GM13977 (cell line): ENCODE measurements at regions not wholly inside any gene's neighbourhood (a gene's known extent, or its start where the extent isn't known, plus 50 kb on each side); places are given as distances from the start of the nearest gene placed in this dataset.

Experiments used
- DNase-seq: peaks from one replicate; pipeline ENCODE4 v3.0.0; 2012; ENCODE audit warnings: low spot score
- CTCF ChIP-seq: IDR thresholded peaks from 2 replicates; pipeline ENCODE4 v1.5.1; 2012; ENCODE audit warnings: mild to moderate bottlenecking, control low read depth; ENCODE audit not compliant: insufficient read depth; ENCODE audit errors: extremely low read depth, missing control alignments
- in situ Hi-C: fragments of 300-500 bp; cut with MboI; formaldehyde crosslinking; loops from one replicate; pipeline ENCODE4 v1.12.0; 2022; ENCODE audit warnings: low sequenced_read_pairs, low pct_unique_long_range_greater_than_20kb, mixed read lengths, inconsistent platforms; ENCODE audit not compliant: unreplicated experiment

GRCh38 chr12:19890024-19890423 lies 450.7 kb downstream of the AEBP2 start:
- DNase-seq: no peak
- no peak for TF ChIP-seq CTCF
- in situ Hi-C loops: no loop called here

- DNase-seq: no peak
- in situ Hi-C loops: no loop called here
- no peak for TF ChIP-seq CTCF
These were observed 452.8 kb downstream of the AEBP2 start for GRCh38 chr12:19891936-19892591.

- in situ Hi-C loops: no loop called here
- DNase-seq: peak; percentile 19
- TF ChIP-seq CTCF: peak; percentile 27
These were observed 454.2 kb downstream of the AEBP2 start for GRCh38 chr12:19893514-19893913.

GRCh38 chr12:19894050-19894449 lies 454.8 kb downstream of the AEBP2 start:
- no peak for TF ChIP-seq CTCF
- in situ Hi-C loops: no loop called here
- DNase-seq: peak; percentile 24

- peak; percentile 60 for DNase-seq
- no peak for TF ChIP-seq CTCF
- in situ Hi-C loops: no loop called here
These were observed 455.5 kb downstream of the AEBP2 start for GRCh38 chr12:19894803-19895202.

- TF ChIP-seq CTCF: no peak
- DNase-seq: no peak
- in situ Hi-C loops: no loop called here
These were observed 456.1 kb downstream of the AEBP2 start for GRCh38 chr12:19895246-19896020.
